HL-60 (cell line): ENCODE measurements at regions not wholly inside any gene's neighbourhood (a gene's known extent, or its start where the extent isn't known, plus 50 kb on each side); places are given as distances from the start of the nearest gene placed in this dataset.

ENCODE experiments used
- CTCF ChIP-seq: IDR thresholded peaks from one replicate; pipeline ENCODE4 v1.5.1; 2011; ENCODE audit warnings: low read length, control low read depth, inconsistent platforms; ENCODE audit not compliant: insufficient read depth
- POLR2AphosphoS5 ChIP-seq: IDR thresholded peaks from 2 replicates; pipeline ENCODE4 v1.6.1; 2012; ENCODE audit warnings: low read depth
- REST ChIP-seq: IDR thresholded peaks from 2 replicates; pipeline ENCODE4 v1.6.1; 2012; ENCODE audit warnings: low read depth; ENCODE audit not compliant: insufficient replicate concordance

- TF ChIP-seq POLR2AphosphoS5: no peak
- TF ChIP-seq CTCF: no peak
- no peak for TF ChIP-seq REST
Measured at GRCh38 chr4:32073542-32073941, 1353.4 kb downstream of the PCDH7 start.
